ENCODE measurements at regions not wholly inside any gene's neighbourhood (a gene's known extent, or its start where the extent isn't known, plus 50 kb on each side); places are given as distances from the start of the nearest gene placed in this dataset.

DNA sequence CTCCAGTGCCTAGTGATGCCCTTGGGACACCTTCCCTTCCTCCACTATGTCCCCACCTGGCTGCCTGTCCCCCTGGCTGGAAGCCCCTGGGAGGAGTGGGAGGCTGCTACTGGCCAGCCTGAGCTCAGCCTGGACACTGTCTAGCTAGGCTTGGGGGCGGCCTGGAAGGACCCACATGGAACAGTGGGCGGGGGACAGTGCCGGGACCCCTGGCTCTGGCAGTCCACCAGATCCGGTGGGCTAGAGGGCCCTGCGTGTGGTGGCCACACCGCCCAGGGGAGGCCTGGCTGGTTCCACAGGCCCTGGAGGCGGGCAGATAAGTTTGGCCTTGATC, 388.0 kb upstream of the TNRC6C start:
- Histone ChIP-seq H3K27me3 (ENCODE audit: low read depth) (peaks cover 20% of the 10 kb centered on the region), H3K27ac (replicated peaks) (no peak overlapping the region), H3K4me3 (no peak overlapping the region), H3K9me3 (replicated peaks) (no peaks in the 10 kb centered on the region), H3K4me1 (peaks cover 18% of the 10 kb centered on the region), H3K36me3 (no peaks in the 10 kb centered on the region)
- no peak for DNase-seq
- intact Hi-C loops (cut with micrococcal nuclease) = no loop called here
- TF ChIP-seq, protein P1, sequence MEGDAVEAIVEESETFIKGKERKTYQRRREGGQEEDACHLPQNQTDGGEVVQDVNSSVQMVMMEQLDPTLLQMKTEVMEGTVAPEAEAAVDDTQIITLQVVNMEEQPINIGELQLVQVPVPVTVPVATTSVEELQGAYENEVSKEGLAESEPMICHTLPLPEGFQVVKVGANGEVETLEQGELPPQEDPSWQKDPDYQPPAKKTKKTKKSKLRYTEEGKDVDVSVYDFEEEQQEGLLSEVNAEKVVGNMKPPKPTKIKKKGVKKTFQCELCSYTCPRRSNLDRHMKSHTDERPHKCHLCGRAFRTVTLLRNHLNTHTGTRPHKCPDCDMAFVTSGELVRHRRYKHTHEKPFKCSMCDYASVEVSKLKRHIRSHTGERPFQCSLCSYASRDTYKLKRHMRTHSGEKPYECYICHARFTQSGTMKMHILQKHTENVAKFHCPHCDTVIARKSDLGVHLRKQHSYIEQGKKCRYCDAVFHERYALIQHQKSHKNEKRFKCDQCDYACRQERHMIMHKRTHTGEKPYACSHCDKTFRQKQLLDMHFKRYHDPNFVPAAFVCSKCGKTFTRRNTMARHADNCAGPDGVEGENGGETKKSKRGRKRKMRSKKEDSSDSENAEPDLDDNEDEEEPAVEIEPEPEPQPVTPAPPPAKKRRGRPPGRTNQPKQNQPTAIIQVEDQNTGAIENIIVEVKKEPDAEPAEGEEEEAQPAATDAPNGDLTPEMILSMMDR (IDR thresholded peaks at IDR 0.05; ENCODE audit: borderline replicate concordance) = no peak

DNA sequence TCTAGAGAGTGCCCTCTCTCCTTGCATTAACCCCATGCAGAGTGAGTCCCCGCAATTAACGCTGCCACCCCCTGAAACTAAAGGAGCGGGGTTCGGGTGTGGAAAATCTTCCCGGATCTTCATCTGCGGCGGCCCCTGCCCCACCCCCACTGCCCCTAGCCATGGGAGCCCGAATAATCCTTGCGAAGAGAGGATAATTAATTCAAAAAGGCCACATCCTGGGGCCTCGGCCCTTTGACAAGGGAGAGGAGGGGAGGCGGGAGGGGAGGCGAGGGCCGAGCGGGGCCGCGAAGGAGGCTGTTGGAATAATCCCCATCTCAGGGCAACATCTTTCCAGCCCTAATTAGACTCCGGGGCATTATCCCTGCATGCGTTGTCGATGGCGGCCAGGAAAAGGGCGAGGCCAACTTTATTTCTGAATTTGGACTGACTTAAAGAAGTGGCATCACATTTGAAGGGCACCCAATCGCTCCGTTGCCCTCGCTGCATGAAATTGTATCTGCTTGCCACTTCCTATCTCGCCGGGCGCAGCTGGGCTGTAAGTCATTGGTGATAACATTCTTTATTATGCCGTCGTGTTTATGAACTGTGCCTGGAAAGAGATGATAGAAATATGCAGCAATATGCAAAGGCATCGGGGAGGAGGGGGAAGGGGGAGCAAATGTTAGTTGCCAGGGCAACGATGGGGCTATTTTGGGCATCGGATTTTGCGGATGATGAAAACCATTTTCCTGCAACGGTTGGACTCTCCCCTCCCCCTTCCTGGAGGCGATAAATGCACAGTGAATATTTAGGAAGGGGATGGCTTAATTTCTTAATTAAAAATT, 387.1 kb upstream of the TNRC6C start:
- Histone ChIP-seq H3K9me3 (replicated peaks) (no peaks in the 10 kb centered on the region), H3K27ac (replicated peaks) (no peak overlapping the region), H3K36me3 (no peaks in the 10 kb centered on the region), H3K4me3 (peak overlapping the region; percentile 34), H3K4me1 (peaks cover 18% of the 10 kb centered on the region), H3K27me3 (ENCODE audit: low read depth) (peaks cover 20% of the 10 kb centered on the region)
- no peak for DNase-seq
- TF ChIP-seq, protein P1 (IDR thresholded peaks at IDR 0.05; ENCODE audit: borderline replicate concordance) = no peak
- intact Hi-C loops (cut with micrococcal nuclease) = no loop called here

DNA sequence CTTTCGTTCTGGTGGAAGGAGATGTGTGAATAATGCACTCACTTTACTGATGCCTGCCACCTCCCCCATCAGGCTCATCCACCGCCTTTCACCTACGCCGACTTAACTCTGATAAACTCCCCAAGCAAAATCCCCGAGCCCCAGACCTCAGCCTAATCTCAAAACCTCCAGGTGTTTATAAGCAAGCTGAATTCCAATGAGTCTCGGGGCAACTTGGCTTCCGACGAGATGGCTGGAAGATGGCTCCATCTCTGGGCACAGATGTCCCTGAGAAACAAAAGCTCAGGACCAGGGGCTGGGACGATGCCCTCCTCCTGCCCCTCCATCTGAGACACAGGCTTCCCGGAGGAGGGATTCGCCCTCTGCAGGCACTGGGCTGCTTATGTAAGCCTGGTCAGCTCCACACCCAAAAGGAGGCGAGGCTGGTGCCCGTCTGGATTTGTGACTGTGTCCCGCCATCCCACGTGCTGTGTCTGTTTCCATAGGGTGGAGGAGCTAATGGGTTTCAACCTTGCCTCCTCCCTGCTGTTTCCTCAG, 386.4 kb upstream of the TNRC6C start:
- Histone ChIP-seq H3K27ac (replicated peaks) (no peak overlapping the region), H3K4me1 (peaks cover 18% of the 10 kb centered on the region), H3K36me3 (no peaks in the 10 kb centered on the region), H3K9me3 (replicated peaks) (no peaks in the 10 kb centered on the region), H3K4me3 (peak overlapping the region; percentile 34), H3K27me3 (ENCODE audit: low read depth) (peaks cover 20% of the 10 kb centered on the region)
- DNase-seq = no peak
- intact Hi-C loops (cut with micrococcal nuclease) = no loop called here
- TF ChIP-seq, protein P1 (IDR thresholded peaks at IDR 0.05; ENCODE audit: borderline replicate concordance) = no peak

DNA sequence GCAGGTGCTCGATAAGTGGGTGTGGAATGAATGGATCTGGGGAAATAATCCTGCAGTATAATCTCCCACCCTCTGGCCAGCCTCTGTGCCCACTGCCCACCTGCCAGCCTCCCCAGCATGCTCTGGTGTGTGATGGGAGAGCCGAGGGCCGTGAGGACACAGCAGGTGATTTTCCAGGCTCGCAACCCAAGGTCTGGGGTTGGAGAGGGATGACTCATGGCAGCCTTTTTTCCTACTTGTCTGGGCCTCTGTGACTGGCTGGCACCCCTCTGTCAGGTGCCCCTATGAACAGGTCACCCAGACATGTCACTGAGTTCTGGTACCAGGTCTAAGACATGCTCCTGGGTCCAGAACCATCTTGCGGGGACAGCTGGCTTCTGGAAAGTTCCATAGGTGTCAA, 385.7 kb upstream of the TNRC6C start:
- Histone ChIP-seq H3K4me1 (peaks cover 18% of the 10 kb centered on the region), H3K36me3 (no peaks in the 10 kb centered on the region), H3K27me3 (ENCODE audit: low read depth) (peaks cover 20% of the 10 kb centered on the region), H3K4me3 (no peak overlapping the region), H3K9me3 (replicated peaks) (no peaks in the 10 kb centered on the region), H3K27ac (replicated peaks) (no peak overlapping the region)
- TF ChIP-seq, protein P1 (IDR thresholded peaks at IDR 0.05; ENCODE audit: borderline replicate concordance) = no peak
- no peak for DNase-seq
- intact Hi-C loops (cut with micrococcal nuclease) = no loop called here

DNA sequence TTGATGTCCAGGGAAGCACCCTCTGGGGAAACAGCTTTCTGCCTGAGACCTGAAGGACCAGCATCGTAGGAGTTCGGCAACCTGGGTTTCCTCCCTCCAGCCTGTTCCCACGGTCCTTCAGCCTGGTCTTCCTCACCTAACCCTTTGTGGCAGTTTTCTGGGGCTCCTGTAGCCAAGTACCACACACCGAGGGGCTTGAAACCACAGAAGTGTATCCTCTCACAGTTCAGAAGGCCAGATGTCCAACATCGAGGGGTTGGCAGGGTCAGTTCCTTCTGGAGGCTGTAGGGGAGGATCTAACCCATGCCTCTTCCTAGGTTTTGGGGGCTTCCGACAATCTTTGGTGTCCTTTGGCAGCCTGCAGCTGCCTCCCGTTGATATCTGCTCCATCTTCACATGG, 381.0 kb upstream of the TNRC6C start:
- no peak overlapping the region for H3K4me3 ChIP-seq
- peaks cover 3% of the 10 kb centered on the region for H3K4me1 ChIP-seq
- peaks cover 9% of the 10 kb centered on the region for H3K9me3 ChIP-seq (replicated peaks)
- H3K36me3 ChIP-seq = no peaks in the 10 kb centered on the region
- TF ChIP-seq, protein P1 (IDR thresholded peaks at IDR 0.05; ENCODE audit: borderline replicate concordance) = no peak
- no peaks in the 10 kb centered on the region for H3K27me3 ChIP-seq (ENCODE audit: low read depth)
- H3K27ac ChIP-seq (replicated peaks) = no peak overlapping the region
- no peak for DNase-seq
- intact Hi-C loops (cut with micrococcal nuclease) = no loop called here

All from left ventricle myocardium inferior (tissue), 1 donor.